IMR-90 (cell line): ENCODE measurements at regions not wholly inside any gene's neighbourhood (a gene's known extent, or its start where the extent isn't known, plus 50 kb on each side); places are given as distances from the start of the nearest gene placed in this dataset.

Source experiments
- BHLHE40 ChIP-seq: fragments of 150-350 bp; IDR thresholded peaks from 2 replicates; pipeline ENCODE4 v1.6.1; 2016; ENCODE audit warnings: mild to moderate bottlenecking, low read depth, low read length
- CEBPB ChIP-seq: IDR thresholded peaks from 2 replicates; pipeline ENCODE4 v1.6.1; 2012; ENCODE audit warnings: low read depth, low read length, improper control_type of control experiment
- CHD1 ChIP-seq: IDR thresholded peaks from 2 replicates; pipeline ENCODE4 v1.6.1; 2012; ENCODE audit warnings: low read depth, low read length, improper control_type of control experiment
- ELK1 ChIP-seq: fragments of 150-350 bp; IDR thresholded peaks from 2 replicates; pipeline ENCODE4 v1.6.1; 2016; ENCODE audit warnings: low read depth, mild to moderate bottlenecking, low read length, moderate library complexity, borderline replicate concordance
- MAFK ChIP-seq: IDR thresholded peaks from 2 replicates; pipeline ENCODE4 v1.6.1; 2012; ENCODE audit warnings: low read depth, low read length, improper control_type of control experiment
- NFE2L2 ChIP-seq: fragments of 150-350 bp; IDR thresholded peaks from 2 replicates; pipeline ENCODE4 v1.6.1; 2016; ENCODE audit warnings: low read depth, mild to moderate bottlenecking, low read length
- POLR2A ChIP-seq: IDR thresholded peaks from 2 replicates; pipeline ENCODE4 v1.6.1; 2012; ENCODE audit warnings: mild to moderate bottlenecking, low read depth, low read length
- RAD21 ChIP-seq: IDR thresholded peaks from 2 replicates; pipeline ENCODE4 v1.6.1; 2012; ENCODE audit warnings: low read length, improper control_type of control experiment
- SMC3 ChIP-seq: fragments of 150-350 bp; IDR thresholded peaks from 2 replicates; pipeline ENCODE4 v1.6.1; 2016; ENCODE audit warnings: low read depth, mild to moderate bottlenecking, antibody characterized with exemption, low read length, moderate library complexity
- USF2 ChIP-seq: fragments of 150-350 bp; IDR thresholded peaks from 2 replicates; pipeline ENCODE4 v1.6.1; 2017; ENCODE audit warnings: mild to moderate bottlenecking, antibody characterized with exemption, low read length, low read depth
- TF ChIP-seq, protein P1 (sequence below): conservative IDR thresholded peaks from 2 replicates; pipeline ENCODE4 v1.5.1; 2012; ENCODE audit warnings: mild to moderate bottlenecking, low read depth, low read length, improper control_type of control experiment

GRCh38 chr2:4695281-4695861 is 992.0 kb downstream of the DCDC2C start:
- TF ChIP-seq, protein P1, sequence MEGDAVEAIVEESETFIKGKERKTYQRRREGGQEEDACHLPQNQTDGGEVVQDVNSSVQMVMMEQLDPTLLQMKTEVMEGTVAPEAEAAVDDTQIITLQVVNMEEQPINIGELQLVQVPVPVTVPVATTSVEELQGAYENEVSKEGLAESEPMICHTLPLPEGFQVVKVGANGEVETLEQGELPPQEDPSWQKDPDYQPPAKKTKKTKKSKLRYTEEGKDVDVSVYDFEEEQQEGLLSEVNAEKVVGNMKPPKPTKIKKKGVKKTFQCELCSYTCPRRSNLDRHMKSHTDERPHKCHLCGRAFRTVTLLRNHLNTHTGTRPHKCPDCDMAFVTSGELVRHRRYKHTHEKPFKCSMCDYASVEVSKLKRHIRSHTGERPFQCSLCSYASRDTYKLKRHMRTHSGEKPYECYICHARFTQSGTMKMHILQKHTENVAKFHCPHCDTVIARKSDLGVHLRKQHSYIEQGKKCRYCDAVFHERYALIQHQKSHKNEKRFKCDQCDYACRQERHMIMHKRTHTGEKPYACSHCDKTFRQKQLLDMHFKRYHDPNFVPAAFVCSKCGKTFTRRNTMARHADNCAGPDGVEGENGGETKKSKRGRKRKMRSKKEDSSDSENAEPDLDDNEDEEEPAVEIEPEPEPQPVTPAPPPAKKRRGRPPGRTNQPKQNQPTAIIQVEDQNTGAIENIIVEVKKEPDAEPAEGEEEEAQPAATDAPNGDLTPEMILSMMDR, result no peak
- TF ChIP-seq BHLHE40 (no peak), CEBPB (no peak), USF2 (no peak), POLR2A (no peak), ELK1 (no peak), RAD21 (no peak), MAFK (no peak), CHD1 (no peak), NFE2L2 (no peak), SMC3 (no peak)
